ENCODE measurements at regions not wholly inside any gene's neighbourhood (a gene's known extent, or its start where the extent isn't known, plus 50 kb on each side); places are given as distances from the start of the nearest gene placed in this dataset.

DNA sequence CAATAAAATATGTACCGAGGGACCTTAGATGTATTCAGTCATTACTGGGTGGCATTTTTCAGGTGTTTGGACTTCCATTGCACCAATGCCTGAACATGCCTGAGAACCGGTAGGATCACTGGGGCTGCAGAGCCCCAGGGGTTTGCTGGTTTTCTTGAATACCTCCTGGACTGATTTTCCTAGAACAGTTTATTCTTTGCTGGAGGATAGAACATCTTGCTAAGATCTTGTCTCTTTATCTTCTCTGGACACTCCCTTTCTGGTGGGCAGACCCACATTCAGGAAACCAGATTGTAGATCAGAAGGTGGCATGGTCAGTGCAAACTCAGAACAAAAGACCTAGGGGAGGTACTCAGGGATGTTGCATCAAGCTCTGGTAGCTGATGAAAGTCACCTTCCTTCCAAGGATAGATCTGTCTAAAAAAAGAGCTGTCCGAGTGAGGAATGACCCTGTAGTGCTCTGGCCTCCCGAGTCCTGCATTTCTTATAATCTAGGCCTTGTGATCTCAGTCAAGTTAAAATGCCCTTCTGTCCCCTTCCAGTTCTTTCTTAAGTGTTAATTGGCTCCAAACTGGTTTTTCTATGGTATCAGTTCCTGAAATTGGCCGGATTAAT is 84.8 kb downstream of the CLDN34 start:
- no TSS peak for BruUV-seq (replicated peaks)
- peaks cover 39% of the 10 kb centered on the region for H4K20me1 ChIP-seq (ENCODE audit: insufficient read depth, low read length)
- 40% methylated on average over 1 of the region's 5 CpGs; no CpG with 5 or more reads in 1 of the 2 experiments for WGBS, 2 experiments (ENCODE audit: extremely low coverage in 2 of 2, insufficient read length in 1 of 2)
- ChIA-PET POLR2A (ENCODE audit: unreplicated experiment) (no interaction called here), CTCF (no interaction called here)
- H3K27ac ChIP-seq (ENCODE audit: insufficient read depth, low read length), result no peak overlapping the region
- no peak overlapping the region for H2AFZ ChIP-seq (replicated peaks; ENCODE audit: low read length, poor library complexity)
- no peak for DNase-seq
- no peak overlapping the region for H2BK15ac ChIP-seq (ENCODE audit: low read depth, low read length)
- no peak overlapping the region for H3K18ac ChIP-seq (ENCODE audit: low read depth, low read length)
- H3K4me3 ChIP-seq (ENCODE audit: insufficient read depth, low read depth, low read length), result no peak overlapping the region
- no peak overlapping the region for H3K4ac ChIP-seq (ENCODE audit: low read depth, low read length)
- H3K4me2 ChIP-seq (ENCODE audit: low read depth, low read length), result no peak overlapping the region
- H3K4me1 ChIP-seq (ENCODE audit: control insufficient read depth, insufficient read depth, low read length), result peaks cover 8% of the 10 kb centered on the region; the same call in 1 of the 2 replicates
- H3K14ac ChIP-seq (replicated peaks; ENCODE audit: low read depth, low read length), result no peak overlapping the region
- H2BK20ac ChIP-seq (ENCODE audit: low read depth, low read length), result no peak overlapping the region
- H2BK5ac ChIP-seq (ENCODE audit: low read depth, low read length, poor library complexity, severe bottlenecking), result no peak overlapping the region
- H3K56ac ChIP-seq (ENCODE audit: extremely low read depth, insufficient read depth, low read length), result no peak overlapping the region
- TF ChIP-seq BHLHE40 (IDR thresholded peaks at IDR 0.05; ENCODE audit: low read depth, low read length), result no peak
- H3K9ac ChIP-seq (ENCODE audit: low read depth, low read length), result no peak overlapping the region
- peaks cover 14 to 67% of the 10 kb centered on the region in 2 experiments for H3K79me1 ChIP-seq (ENCODE audit: low read depth in 1 of 2, low read length in 2 of 2)
- H3K9me1 ChIP-seq (ENCODE audit: insufficient read depth, low read length), result peaks cover 8% of the 10 kb centered on the region
- no peak overlapping the region for H2BK120ac ChIP-seq (ENCODE audit: low read depth, low read length)
- H3K27me3 ChIP-seq (ENCODE audit: control insufficient read depth, insufficient read depth, low read length), result no peaks in the 10 kb centered on the region
- H3K36me3 ChIP-seq (ENCODE audit: control insufficient read depth, insufficient read depth, low read length), result peaks cover 3% of the 10 kb centered on the region; the same call in 1 of the 2 replicates
- no peak overlapping the region for H2AK9ac ChIP-seq (replicated peaks; ENCODE audit: low read depth, low read length, poor library complexity)
- no peak overlapping the region for H4K5ac ChIP-seq (ENCODE audit: low read depth, low read length)
- intact Hi-C loops (cut with micrococcal nuclease) (no loop called here), dilution Hi-C loops (cut with HindIII; ENCODE audit: low sequenced_read_pairs, unreplicated experiment) (no loop called here), in situ Hi-C loops (cut with MboI; ENCODE audit: low sequenced_read_pairs) (no loop called here)
- no peak overlapping the region for H4K91ac ChIP-seq (ENCODE audit: insufficient read depth, low read depth, low read length)
- H3K9me3 ChIP-seq (ENCODE audit: control insufficient read depth, insufficient read depth, low read length), result peaks cover 5% of the 10 kb centered on the region
- H2AK5ac ChIP-seq (ENCODE audit: low read depth, low read length), result no peak overlapping the region
- ATAC-seq (ENCODE audit: low read depth), result no peak
- no peak overlapping the region for H4K8ac ChIP-seq (ENCODE audit: low read depth in 2 of 2, low read length in 2 of 2)
- H3K23ac ChIP-seq (ENCODE audit: low read depth, low read length), result no peak overlapping the region

Measured in IMR-90 (cell line).